ENCODE measurements at regions not wholly inside any gene's neighbourhood (a gene's known extent, or its start where the extent isn't known, plus 50 kb on each side); places are given as distances from the start of the nearest gene placed in this dataset.

DNA sequence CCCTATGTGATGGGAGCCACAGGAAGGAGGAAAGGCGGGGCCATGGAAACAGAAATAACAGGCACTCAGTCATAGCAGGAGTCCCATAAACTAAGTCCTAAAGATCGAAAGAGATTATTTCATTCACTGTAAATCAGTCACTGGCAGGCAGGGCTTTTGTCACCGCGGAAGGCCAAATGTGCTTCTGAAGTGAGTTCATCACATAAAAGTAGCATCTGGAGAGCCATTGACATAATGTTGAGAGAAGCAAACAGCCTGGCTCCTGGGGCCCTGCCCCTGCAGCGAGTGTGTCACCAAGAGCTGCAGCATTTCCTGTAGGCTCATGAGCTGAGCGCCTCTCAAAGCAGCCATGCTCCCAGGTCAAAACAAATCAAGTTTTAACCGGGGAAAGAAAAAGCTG lies 476.2 kb downstream of the HAPSTR1 start:
- no peak overlapping the region for H2AFZ ChIP-seq (ENCODE audit: low read depth, low read length, severe bottlenecking)
- no peaks in the 10 kb centered on the region for H3K36me3 ChIP-seq (ENCODE audit: low read length)
- TF ChIP-seq EZH2phosphoT487 (conservative IDR thresholded peaks at IDR 0.05; ENCODE audit: low read length) (no peak), CTCF (IDR thresholded peaks at IDR 0.05; ENCODE audit: insufficient read depth, low read length, poor library complexity, severe bottlenecking) (no peak)
- no peak overlapping the region for H3K27ac ChIP-seq (ENCODE audit: low read depth, low read length)
- H3K4me3 ChIP-seq (ENCODE audit: insufficient read depth, low read length, poor library complexity, severe bottlenecking): no peak overlapping the region
- H3K9me3 ChIP-seq (ENCODE audit: insufficient read depth, low read length): no peaks in the 10 kb centered on the region
- H3K27me3 ChIP-seq (ENCODE audit: low read length): no peaks in the 10 kb centered on the region
- no peaks in the 10 kb centered on the region for H4K20me1 ChIP-seq (ENCODE audit: low read depth, low read length)
- no peaks in the 10 kb centered on the region for H3K9me2 ChIP-seq (replicated peaks; ENCODE audit: insufficient read depth, low read length)
- H3K9ac ChIP-seq (ENCODE audit: low read length): no peak overlapping the region
- H3F3A ChIP-seq (ENCODE audit: insufficient read depth): no peaks in the 10 kb centered on the region
- no peaks in the 10 kb centered on the region for H3K79me2 ChIP-seq (ENCODE audit: insufficient read depth, low read length)
- H3K4me2 ChIP-seq (ENCODE audit: low read depth, low read length, poor library complexity, severe bottlenecking): no peak overlapping the region

GRCh38 chr16:9568261-9568660 lies 476.8 kb downstream of the HAPSTR1 start:
- no peaks in the 10 kb centered on the region for H3K36me3 ChIP-seq (ENCODE audit: low read length)
- no peaks in the 10 kb centered on the region for H3K79me2 ChIP-seq (ENCODE audit: insufficient read depth, low read length)
- H3K27me3 ChIP-seq (ENCODE audit: low read length): no peaks in the 10 kb centered on the region
- no peak overlapping the region for H3K4me3 ChIP-seq (ENCODE audit: insufficient read depth, low read length, poor library complexity, severe bottlenecking)
- no peak overlapping the region for H3K9ac ChIP-seq (ENCODE audit: low read length)
- H3K27ac ChIP-seq (ENCODE audit: low read depth, low read length): no peak overlapping the region
- H2AFZ ChIP-seq (ENCODE audit: low read depth, low read length, severe bottlenecking): no peak overlapping the region
- H4K20me1 ChIP-seq (ENCODE audit: low read depth, low read length): no peaks in the 10 kb centered on the region
- no peak overlapping the region for H3K4me2 ChIP-seq (ENCODE audit: low read depth, low read length, poor library complexity, severe bottlenecking)
- no peaks in the 10 kb centered on the region for H3K9me2 ChIP-seq (replicated peaks; ENCODE audit: insufficient read depth, low read length)
- no peaks in the 10 kb centered on the region for H3K9me3 ChIP-seq (ENCODE audit: insufficient read depth, low read length)
- TF ChIP-seq EZH2phosphoT487 (conservative IDR thresholded peaks at IDR 0.05; ENCODE audit: low read length) (no peak), CTCF (IDR thresholded peaks at IDR 0.05; ENCODE audit: insufficient read depth, low read length, poor library complexity, severe bottlenecking) (no peak)
- no peaks in the 10 kb centered on the region for H3F3A ChIP-seq (ENCODE audit: insufficient read depth)

DNA sequence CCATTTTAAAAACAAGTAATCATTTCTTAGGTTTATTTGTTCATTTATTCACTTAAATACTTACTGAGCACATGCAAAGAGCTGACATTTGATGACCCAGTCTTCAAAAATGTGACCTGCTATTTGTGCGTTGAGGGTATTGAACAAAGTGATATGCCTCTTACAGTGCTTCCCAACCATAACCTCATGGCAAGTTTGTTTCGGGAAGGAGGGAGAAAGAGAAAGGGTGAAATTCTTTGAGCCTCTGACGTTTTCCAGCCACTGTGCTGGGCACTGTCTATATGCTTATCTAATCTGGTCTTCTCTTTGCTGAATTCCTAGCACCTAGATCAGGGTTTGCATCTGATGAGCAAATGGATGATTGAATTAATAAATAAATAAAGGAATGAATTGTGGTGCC lies 479.1 kb downstream of the HAPSTR1 start:
- Histone ChIP-seq H3K9ac (ENCODE audit: low read length) (no peak overlapping the region), H3K9me3 (ENCODE audit: insufficient read depth, low read length) (no peaks in the 10 kb centered on the region), H3F3A (ENCODE audit: insufficient read depth) (no peaks in the 10 kb centered on the region), H3K27me3 (ENCODE audit: low read length) (no peaks in the 10 kb centered on the region), H4K20me1 (ENCODE audit: low read depth, low read length) (no peaks in the 10 kb centered on the region), H3K36me3 (ENCODE audit: low read length) (no peaks in the 10 kb centered on the region), H3K27ac (ENCODE audit: low read depth, low read length) (no peak overlapping the region), H3K9me2 (replicated peaks; ENCODE audit: insufficient read depth, low read length) (no peaks in the 10 kb centered on the region), H3K4me2 (ENCODE audit: low read depth, low read length, poor library complexity, severe bottlenecking) (no peak overlapping the region), H3K79me2 (ENCODE audit: insufficient read depth, low read length) (no peaks in the 10 kb centered on the region), H2AFZ (ENCODE audit: low read depth, low read length, severe bottlenecking) (no peak overlapping the region), H3K4me3 (ENCODE audit: insufficient read depth, low read length, poor library complexity, severe bottlenecking) (no peak overlapping the region)
- no peak for TF ChIP-seq CTCF (IDR thresholded peaks at IDR 0.05; ENCODE audit: insufficient read depth, low read length, poor library complexity, severe bottlenecking)
- TF ChIP-seq EZH2phosphoT487 (conservative IDR thresholded peaks at IDR 0.05; ENCODE audit: low read length): no peak

- Histone ChIP-seq H3K9me2 (replicated peaks; ENCODE audit: insufficient read depth, low read length) (no peaks in the 10 kb centered on the region), H3K4me3 (ENCODE audit: insufficient read depth, low read length, poor library complexity, severe bottlenecking) (no peak overlapping the region), H3K27ac (ENCODE audit: low read depth, low read length) (no peak overlapping the region), H3K79me2 (ENCODE audit: insufficient read depth, low read length) (no peaks in the 10 kb centered on the region), H4K20me1 (ENCODE audit: low read depth, low read length) (no peaks in the 10 kb centered on the region), H3K27me3 (ENCODE audit: low read length) (no peaks in the 10 kb centered on the region), H3K9me3 (ENCODE audit: insufficient read depth, low read length) (no peaks in the 10 kb centered on the region), H3K4me2 (ENCODE audit: low read depth, low read length, poor library complexity, severe bottlenecking) (no peak overlapping the region), H2AFZ (ENCODE audit: low read depth, low read length, severe bottlenecking) (no peak overlapping the region), H3F3A (ENCODE audit: insufficient read depth) (no peaks in the 10 kb centered on the region), H3K36me3 (ENCODE audit: low read length) (no peaks in the 10 kb centered on the region), H3K9ac (ENCODE audit: low read length) (no peak overlapping the region)
- no peak for TF ChIP-seq CTCF (IDR thresholded peaks at IDR 0.05; ENCODE audit: insufficient read depth, low read length, poor library complexity, severe bottlenecking)
- no peak for TF ChIP-seq EZH2phosphoT487 (conservative IDR thresholded peaks at IDR 0.05; ENCODE audit: low read length)
These were observed 487.0 kb downstream of the HAPSTR1 start for GRCh38 chr16:9578459-9578858.
